HepG2 (cell line): ENCODE measurements at regions not wholly inside any gene's neighbourhood (a gene's known extent, or its start where the extent isn't known, plus 50 kb on each side); places are given as distances from the start of the nearest gene placed in this dataset.

Experiments
- DMAP1 ChIP-seq: IDR thresholded peaks from 2 replicates; pipeline ENCODE4 v1.6.1; 2016
- EZH2 ChIP-seq: conservative IDR thresholded peaks from 2 replicates; pipeline ENCODE4 v1.6.1; 2012; ENCODE audit warnings: mild to moderate bottlenecking, low read depth, low read length, moderate library complexity
- FOXK1 ChIP-seq: sonication (generic); formaldehyde crosslinking; IDR thresholded peaks from 2 replicates; pipeline ENCODE4 v1.4.0; 2020; ENCODE audit warnings: low read depth, missing genetic modification reagents, borderline replicate concordance
- FOXO4 ChIP-seq: sonication (generic); formaldehyde crosslinking; conservative IDR thresholded peaks from 2 replicates; pipeline ENCODE4 v1.8.1; 2023; ENCODE audit warnings: missing genetic modification reagents
- HOXA3 ChIP-seq: sonication (generic); formaldehyde crosslinking; IDR thresholded peaks from 2 replicates; pipeline ENCODE4 v1.5.0; 2020; ENCODE audit warnings: missing genetic modification reagents
- MYC ChIP-seq: sonication (generic); formaldehyde crosslinking; IDR thresholded peaks from 2 replicates; pipeline ENCODE4 v1.9.0; 2021; ENCODE audit warnings: missing genetic modification reagents, borderline replicate concordance
- POGZ ChIP-seq: sonication (generic); formaldehyde crosslinking; IDR thresholded peaks from 2 replicates; pipeline ENCODE4 v1.4.0; 2020; ENCODE audit warnings: mild to moderate bottlenecking, missing genetic modification reagents
- PRDM15 ChIP-seq: sonication (generic); formaldehyde crosslinking; IDR thresholded peaks from 2 replicates; pipeline ENCODE4 v1.4.0; 2020; ENCODE audit warnings: missing genetic modification reagents
- RERE ChIP-seq: IDR thresholded peaks from 2 replicates; pipeline ENCODE4 v1.6.1; 2016; ENCODE audit warnings: low read depth, missing genetic modification reagents, missing compliant biosample characterization
- ZMAT3 ChIP-seq: sonication (generic); formaldehyde crosslinking; conservative IDR thresholded peaks from 2 replicates; pipeline ENCODE4 v1.7.0; 2021; ENCODE audit warnings: missing genetic modification reagents
- ZNF646 ChIP-seq: sonication (generic); formaldehyde crosslinking; IDR thresholded peaks from 2 replicates; pipeline ENCODE4 v1.9.0; 2021; ENCODE audit warnings: mild to moderate bottlenecking, missing genetic modification reagents

- peak; percentile 13; the same call in 1 of the 2 replicates for TF ChIP-seq ZNF646 (CRISPR knock-in tag)
- TF ChIP-seq DMAP1 (CRISPR knock-in tag): peak; percentile 59; the same call in 1 of the 2 replicates
- TF ChIP-seq FOXK1 (CRISPR knock-in tag): peak; percentile 46; the same call in 1 of the 2 replicates
- TF ChIP-seq PRDM15 (CRISPR knock-in tag): no peak
- 0 out of 2 replicates have a peak, but pooled peaks have one; percentile 20 for TF ChIP-seq RERE (CRISPR knock-in tag)
- TF ChIP-seq POGZ: peak; percentile 74; the same call in 1 of the 2 replicates
- no peak for TF ChIP-seq ZMAT3
- peak; percentile 48; the same call in 1 of the 2 replicates for TF ChIP-seq HOXA3 (CRISPR knock-in tag)
- no peak for TF ChIP-seq FOXO4 (CRISPR knock-in tag)
- no peak for TF ChIP-seq EZH2
- TF ChIP-seq MYC: 0 out of 2 replicates have a peak, but pooled peaks have one; percentile 21
Observed at GRCh38 chr7:46153951-46154787, 233.1 kb upstream of the IGFBP3 start (continued).
